Suprapubic skin (tissue), 3 donors: ENCODE measurements at regions not wholly inside any gene's neighbourhood (a gene's known extent, or its start where the extent isn't known, plus 50 kb on each side); places are given as distances from the start of the nearest gene placed in this dataset.

Experiments
- POLR2AphosphoS5 ChIP-seq, 3 donors: sonication (generic); formaldehyde crosslinking; IDR thresholded peaks; one replicate each; pipeline ENCODE4 v1.6.1; 2017; ENCODE audit warnings: antibody characterized with exemption in 3 of 3
- TF ChIP-seq, protein P1 (sequence below), 2 donors: fragments of 200-600 bp in 1 of 2; fragments of 450-650 bp in 1 of 2; sonication (generic) in 1 of 2; IDR thresholded peaks; one replicate each; pipeline ENCODE4 v1.5.1; 2016 to 2019; ENCODE audit warnings: antibody characterized with exemption in 2 of 2, mild to moderate bottlenecking in 1 of 2, moderate library complexity in 1 of 2

DNA sequence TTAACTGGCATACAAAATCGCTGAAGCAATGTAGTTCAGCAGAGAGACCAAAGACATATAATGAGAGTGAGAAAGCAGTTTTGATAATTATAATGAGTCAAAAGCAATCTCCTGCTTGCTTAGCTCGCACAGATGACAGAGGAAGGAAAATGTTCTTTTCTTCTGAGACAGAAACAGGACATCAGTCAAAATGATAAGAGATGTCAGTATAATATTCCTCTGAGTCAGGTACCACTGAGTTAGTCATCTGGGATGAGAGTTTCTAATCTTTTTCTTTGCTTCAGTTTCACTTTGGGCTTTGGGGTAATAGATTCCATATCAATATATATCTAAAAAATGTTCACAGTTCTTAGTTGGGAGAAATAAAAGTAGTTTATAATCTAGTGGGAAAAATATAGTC lies 387.2 kb downstream of the PCDH7 start:
- TF ChIP-seq, protein P1, sequence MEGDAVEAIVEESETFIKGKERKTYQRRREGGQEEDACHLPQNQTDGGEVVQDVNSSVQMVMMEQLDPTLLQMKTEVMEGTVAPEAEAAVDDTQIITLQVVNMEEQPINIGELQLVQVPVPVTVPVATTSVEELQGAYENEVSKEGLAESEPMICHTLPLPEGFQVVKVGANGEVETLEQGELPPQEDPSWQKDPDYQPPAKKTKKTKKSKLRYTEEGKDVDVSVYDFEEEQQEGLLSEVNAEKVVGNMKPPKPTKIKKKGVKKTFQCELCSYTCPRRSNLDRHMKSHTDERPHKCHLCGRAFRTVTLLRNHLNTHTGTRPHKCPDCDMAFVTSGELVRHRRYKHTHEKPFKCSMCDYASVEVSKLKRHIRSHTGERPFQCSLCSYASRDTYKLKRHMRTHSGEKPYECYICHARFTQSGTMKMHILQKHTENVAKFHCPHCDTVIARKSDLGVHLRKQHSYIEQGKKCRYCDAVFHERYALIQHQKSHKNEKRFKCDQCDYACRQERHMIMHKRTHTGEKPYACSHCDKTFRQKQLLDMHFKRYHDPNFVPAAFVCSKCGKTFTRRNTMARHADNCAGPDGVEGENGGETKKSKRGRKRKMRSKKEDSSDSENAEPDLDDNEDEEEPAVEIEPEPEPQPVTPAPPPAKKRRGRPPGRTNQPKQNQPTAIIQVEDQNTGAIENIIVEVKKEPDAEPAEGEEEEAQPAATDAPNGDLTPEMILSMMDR (IDR thresholded peaks at IDR 0.05) = no peak
- TF ChIP-seq POLR2AphosphoS5 (IDR thresholded peaks at IDR 0.05) = no peak
